Stimulated activated CD4-positive, alpha-beta T cell treated with anti-CD3 and anti-CD28 coated beads, Interleukin-4, amount 100 ng/mL, for 24 hours (primary cell): ENCODE measurements at regions not wholly inside any gene's neighbourhood (a gene's known extent, or its start where the extent isn't known, plus 50 kb on each side); places are given as distances from the start of the nearest gene placed in this dataset.

Source experiments
- DNase-seq: peaks from one replicate; pipeline ENCODE4 v3.0.0-alpha.2; 2020

DNA sequence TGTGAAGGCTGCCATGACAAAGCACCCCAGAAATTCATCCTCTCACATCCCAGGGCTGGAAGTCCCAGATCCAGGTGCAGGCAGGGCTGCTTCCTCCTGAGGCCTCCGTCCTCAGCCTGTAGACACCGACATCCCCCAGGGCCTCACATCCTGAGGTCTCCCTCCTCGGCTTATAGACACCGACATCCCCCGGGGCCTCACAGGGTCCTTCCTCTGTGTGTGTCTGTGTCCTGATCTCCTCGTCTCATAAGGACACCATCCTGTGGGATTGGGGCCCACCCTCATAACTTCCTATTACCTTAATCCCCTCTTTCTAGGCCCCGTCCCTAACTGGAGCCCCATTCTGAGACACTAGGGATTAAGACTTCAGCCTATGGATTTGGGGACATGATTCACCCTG is 92.0 kb upstream of the SNTG2 start:
- DNase-seq = no peak

DNA sequence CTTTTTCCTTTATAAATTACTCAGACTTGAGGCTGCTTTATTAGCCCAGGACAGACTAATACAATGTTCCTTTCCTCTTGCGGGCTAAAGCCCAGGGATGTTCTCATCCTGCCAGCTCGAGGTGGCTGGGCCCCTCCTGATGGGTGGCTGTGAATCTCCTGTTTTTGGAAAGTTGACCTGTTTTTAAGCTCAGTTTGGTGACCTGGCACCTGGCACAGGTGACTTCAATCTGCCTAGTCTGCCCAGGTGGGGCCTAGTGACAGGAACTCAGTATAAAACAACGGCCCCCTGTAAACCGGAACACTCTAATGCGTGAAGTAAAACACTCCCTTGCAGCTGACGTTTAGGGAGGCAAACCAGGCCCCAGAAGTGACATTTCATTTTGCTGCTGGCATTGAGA is 92.7 kb upstream of the SNTG2 start:
- no peak for DNase-seq

DNA sequence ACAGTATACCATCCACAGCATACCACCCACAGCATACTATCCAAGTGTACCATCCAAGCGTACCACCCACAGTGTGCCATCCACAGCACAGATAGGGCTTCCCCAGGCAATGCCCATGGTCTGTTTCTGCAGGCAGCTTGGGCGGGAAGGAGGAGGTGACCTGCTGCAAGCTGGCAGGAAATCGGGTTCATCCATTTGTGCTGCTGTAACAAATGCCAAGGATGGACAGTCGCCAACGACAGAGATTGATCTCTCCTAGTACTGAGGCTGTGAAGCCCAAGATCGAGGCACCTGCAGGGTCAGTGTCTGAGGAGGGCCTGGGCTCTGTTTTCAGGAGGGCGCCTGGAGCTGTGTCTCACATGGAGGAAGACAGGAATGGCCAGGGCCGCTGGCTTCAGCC is 93.6 kb upstream of the SNTG2 start:
- DNase-seq = no peak

DNA sequence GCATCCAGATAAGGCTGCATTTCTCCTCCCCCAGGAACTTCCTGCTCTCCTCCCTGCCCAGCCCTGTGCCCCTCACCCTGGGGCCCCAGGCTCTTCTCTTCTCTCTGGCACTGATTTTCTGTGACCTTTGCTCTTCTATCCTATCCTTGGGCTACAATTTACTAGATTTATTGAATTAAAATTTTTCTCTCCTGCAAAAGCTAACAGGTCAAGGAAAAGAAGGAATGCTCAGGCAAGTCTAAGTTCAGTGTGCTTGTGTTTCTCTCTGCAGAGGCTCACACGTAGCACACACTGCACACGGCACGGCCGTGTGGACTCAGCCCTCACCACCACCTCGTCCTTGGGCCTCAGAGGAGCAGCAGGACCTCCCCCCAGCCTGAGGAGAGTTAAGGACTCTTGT is 94.2 kb upstream of the SNTG2 start:
- no peak for DNase-seq

DNA sequence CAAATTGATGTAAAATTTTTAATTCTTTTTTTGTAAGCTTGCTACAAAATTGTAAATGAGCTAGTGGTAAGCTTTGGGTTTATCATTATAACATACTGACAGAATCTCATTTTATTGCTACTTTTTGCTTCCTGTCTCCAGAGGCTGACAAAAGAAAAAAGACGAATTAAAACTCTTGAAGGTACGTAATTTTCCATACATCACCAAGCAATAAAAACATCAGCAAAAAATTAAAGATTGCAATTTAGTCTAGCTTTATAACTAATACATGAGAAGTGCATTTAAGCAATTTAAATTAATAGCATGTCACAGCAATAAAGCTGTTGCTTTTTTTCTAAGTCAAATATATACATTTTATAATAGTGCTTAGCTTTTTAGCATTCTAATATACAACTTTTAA is 94.6 kb upstream of the SNTG2 start:
- DNase-seq = no peak

DNA sequence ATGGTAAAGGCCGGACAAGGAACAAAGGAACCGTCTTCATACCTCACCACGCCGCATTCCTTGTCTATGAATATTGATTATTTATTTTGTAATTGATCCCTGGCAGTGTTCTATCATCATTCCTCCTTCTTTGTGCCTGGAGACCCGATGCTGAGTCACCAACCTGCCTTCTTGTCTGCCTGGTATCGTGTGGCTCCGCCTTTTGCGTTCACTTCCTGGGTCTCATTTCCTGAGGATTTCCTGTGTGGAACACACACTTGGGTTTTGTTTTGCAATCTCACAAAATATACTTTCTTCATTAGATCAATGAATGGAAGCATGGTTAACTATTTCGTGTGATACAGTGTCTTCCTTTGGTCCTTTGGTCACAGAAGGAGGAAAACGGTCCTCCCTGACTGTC is 95.5 kb upstream of the SNTG2 start:
- no peak for DNase-seq

DNA sequence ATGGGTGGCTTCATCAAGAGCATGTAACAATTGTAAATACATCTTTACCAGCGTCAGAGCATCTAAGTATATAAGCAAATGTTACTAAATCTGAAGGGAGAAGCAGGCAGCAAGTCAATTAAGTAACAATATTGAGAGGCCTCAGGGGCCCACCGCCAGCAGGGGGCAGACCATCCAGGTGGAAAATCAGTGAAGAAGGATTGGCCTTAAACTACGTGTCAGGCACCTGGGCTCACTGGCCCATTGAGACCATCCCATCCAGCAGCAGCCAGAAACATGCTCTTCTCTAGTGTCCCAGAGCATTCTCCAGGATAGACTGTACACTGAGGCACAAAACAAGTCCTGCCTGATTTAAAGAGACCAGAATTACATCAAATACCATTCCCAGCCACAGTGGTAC is 96.2 kb upstream of the SNTG2 start:
- peak; percentile 12 for DNase-seq

DNA sequence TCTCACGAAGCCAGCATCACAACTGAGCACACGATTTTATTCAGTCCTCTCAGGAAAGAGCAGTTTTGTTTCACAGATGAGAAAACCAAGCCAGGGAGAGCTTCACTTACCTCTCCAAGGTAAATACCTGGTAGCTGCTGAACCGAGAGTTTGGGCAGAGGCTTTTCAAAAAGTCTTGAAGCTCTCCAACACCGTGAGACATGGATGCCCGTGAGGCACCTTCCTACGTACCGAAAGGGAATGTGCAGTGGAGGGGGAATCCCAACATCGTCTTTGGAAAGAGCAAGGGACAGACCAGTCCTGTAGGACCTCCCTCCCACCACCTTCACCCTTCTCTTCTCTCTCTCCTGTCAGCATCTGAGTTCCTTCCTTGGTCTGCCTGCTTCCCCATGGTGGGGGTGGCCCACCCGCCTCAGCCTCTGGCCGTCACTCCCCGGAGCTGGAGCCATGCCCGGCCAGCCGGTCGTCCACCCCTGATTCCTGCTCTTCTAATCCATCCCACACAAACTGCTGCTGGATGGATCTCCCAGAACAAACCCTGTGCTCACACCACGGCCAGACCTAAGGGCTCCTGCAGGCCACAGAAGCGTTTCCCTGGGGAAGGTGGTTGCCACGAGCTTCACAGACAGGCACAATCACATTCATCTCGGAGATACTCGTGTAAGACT is 97.3 kb upstream of the SNTG2 start:
- no peak for DNase-seq

DNA sequence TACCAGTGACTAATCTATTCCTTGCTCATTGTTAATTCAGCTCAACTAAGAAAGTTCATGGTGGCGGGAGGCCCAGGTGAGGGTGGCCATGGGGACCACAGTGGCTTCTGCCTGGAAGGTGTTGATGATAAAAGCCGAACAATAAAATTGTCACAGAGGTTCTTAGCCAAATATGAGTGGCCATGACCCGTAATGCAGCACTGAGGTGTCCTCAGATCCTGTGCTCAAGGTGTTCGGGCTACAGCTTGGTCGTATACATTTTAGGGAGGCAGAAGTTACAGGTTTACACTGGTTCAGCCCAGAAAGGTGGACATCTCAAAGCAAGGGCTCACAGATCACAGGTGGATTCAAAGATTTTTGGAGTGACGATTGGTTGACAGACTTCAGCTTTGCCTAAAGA is 98.5 kb upstream of the SNTG2 start:
- no peak for DNase-seq

DNA sequence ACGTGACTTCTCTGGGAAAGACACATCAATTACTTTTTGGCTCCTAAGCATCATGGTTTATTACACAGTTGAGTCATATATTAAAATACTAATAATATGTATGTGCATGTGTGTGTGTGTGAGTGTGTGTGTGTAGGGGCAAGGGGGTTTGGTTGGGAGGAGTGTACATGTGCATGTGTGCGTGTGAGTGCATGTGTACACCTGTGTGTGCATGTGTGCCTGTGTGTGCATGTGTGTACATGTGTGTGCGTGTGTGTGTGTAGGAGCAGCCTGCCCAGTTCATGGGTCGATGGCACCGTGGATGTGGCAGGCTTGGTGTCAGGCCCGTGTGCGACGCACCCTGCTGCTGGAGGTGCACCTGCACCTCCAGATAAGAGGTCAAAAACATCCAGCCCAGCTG is 99.0 kb upstream of the SNTG2 start:
- no peak for DNase-seq

DNA sequence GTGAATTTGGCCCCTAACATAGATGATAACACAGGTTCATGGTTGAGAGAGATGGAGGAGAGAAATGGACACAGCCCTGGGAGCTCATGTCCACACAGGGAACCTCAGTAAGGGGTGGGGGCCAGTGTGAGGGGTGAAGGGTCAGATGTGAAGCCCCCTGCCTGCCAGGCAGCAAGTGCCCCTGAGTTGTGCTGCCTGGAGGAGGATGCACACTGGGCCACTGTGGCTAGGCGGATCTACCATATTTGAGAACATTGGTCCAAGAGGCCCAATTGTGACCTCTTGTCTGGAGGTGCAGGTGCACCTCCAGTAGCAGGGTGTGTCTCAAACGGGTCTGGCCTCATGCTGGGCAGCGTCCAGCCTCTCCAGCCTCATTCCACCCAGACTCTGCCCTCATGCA is 99.6 kb upstream of the SNTG2 start:
- no peak for DNase-seq

DNA sequence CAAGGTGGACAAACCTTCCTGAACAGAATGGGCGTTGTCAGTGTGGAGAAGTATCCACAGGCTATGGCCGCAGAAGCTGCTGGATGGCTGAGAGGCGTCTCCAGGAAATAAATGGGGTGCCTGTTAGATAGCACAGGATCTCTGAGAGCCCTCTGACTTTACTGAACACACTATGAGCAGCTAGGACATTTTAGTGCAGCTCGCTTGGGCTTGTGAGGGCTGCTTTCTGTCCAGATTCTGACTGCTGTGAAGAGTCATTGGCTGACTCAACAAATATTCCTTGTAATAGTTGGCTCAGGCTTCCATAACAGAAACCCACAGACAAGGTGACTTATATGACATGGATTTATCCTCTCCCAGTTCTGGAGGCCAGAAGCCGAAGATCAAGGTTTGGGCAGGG is 100.2 kb upstream of the SNTG2 start:
- DNase-seq = no peak

DNA sequence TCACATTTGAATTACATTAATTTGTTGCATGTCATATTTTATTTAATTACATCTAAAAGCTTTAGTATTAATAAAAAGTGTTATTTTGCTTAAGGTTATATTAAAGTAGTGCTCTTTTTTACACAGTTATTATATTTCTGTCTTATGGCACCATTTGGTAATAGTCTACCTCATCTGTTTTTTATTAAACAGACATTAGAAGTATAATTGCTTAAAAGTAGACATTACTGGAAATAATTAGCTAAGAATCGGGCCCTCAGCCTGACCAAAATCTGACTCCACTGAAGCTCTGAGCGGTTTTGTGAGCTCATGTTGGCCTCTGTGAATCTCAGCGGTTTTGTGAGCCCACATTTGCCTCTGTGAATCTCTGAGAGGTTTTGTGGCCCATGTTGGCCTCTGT is 102.5 kb upstream of the SNTG2 start:
- DNase-seq = no peak

DNA sequence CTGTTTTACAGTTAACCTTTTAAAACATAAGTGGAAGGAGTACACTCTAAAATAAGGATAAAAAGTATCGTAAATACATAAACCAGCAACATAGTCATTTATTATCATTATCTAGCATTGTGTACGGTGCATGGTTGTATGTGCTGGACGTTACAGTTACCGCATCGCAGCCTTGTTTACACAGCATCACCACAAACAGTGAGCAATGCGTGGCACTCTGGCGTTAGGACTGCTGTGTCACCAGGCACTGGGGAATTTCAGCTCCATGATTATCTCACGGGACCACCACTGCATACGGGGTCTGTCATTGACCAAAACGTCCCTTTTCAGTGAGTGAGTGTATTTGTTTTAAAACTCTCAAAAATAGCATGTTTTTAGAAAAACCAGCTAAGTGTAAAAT is 103.0 kb upstream of the SNTG2 start:
- no peak for DNase-seq

DNA sequence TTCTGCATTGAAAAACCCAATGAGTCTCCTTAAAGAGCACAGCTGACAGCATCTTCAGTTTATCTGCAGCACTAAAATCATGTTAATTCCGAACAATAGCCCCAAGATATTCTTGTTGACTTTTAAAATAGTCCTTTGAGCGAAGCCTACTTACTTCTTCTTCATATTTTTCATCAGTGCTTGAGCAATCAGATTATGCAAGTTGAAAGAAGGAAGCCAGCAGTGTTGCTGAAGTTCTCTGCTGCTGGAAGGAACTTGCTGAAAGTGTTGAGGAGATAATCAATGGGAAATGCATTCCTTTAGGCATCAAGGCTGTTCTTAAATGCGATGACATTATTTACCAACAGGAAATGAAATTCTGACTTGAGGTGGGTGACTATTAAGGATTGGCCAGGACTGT is 105.9 kb upstream of the SNTG2 start:
- DNase-seq = no peak

DNA sequence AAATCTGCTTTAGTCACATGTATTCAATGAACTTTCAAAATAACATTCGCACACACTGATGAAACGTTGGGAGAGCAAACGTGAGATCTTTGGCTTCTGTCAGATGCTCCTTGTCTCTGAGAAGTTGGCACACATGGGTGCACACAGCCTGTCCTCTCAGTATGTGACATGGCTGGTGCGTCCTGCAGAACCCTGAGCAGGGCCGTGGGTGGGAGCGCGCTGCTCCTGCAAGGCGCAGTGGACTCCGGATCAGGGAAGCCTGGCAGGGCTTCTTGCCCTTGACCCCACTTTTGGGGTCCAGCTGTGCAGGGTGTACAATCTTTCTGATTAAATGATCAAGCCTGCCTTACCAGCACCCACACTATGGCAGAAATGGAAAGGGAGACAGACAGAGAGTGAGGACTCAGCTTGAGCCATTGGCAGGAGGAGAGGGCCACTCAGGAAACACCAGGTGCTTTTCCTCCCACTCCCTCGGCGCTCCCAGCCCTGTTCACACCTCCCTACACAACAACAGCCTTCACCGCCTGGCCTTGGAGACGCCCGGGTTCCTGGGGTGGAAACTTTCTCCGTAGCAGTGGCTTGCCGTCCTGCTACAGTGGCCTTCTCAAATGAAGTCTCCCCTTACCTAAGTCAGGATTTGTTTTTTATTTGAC is 108.4 kb upstream of the SNTG2 start:
- no peak for DNase-seq

DNA sequence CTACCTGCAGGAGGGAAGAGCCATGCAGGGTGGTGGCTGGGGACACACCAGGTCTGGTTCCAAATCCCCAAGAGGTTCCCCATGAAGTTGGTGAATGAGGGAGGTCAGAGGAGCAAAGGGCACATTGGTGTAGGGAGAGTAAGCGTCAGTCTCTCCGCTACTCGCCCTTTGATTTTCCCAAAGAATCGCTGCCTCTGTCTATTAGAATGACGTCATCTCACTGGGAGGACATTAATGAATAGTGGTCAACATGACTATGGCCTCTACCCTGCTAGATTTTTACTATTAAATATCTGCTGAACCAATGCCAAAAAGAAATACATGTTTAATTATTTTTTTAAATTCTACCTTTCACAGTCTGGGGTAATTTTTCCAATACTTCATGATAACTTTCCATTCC is 109.6 kb upstream of the SNTG2 start:
- no peak for DNase-seq

DNA sequence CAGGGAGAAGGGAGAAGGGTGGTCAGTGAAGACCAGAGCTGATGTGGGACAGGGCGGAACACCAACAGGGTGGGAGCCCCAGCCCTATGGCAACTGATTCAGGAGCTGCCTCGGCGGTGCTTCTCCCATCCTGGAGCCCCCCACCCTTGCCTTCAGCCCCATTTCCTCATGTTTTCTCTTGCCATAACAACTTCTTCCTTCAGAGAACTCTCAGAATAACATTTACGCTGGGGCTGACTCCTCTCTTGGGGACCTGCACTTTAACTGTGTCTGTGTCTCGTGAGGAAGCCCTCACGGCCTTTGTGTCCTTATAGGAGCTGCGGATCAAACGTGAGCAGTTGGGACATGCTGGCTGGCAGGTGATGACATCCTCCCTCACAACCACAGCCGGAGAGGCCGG is 116.4 kb upstream of the SNTG2 start:
- no peak for DNase-seq

DNA sequence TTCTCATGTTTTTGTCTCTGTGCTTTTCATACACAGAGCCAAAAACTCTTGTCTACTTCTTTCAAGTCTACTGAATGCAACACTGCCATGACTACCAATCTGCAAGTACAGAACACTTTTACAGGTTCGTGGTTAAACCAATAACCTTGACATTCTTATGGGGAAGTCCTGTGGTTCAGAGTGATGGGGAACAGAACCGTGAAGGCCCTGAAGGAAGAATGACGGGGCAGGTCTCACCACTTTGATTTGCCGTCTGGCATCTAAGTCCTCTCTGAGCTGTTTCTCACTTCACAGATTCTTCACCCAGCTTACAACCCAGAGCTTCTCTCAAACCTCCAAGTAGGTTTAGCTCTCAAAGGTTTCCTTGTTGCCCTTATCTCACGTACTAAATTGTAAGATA is 117.5 kb upstream of the SNTG2 start:
- no peak for DNase-seq

DNA sequence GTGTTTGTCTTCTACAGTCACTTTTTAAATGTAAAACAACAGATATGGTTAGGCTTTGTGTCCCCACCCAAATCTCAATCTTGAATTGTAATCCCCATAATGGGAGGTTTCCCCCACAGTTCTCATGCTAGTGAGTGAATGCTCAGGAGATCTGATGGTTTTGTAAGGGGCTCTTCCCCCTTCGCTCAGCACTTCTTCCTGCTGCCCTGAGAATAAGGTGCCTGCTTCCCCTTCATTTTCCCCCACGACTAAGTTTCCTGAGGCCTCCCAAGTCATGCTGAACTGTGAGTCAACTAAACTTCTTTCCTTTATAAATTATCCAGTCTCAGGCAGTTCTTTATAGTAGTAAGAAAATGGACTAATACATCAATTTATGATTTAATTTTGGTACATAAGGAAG is 118.0 kb upstream of the SNTG2 start:
- DNase-seq = no peak

DNA sequence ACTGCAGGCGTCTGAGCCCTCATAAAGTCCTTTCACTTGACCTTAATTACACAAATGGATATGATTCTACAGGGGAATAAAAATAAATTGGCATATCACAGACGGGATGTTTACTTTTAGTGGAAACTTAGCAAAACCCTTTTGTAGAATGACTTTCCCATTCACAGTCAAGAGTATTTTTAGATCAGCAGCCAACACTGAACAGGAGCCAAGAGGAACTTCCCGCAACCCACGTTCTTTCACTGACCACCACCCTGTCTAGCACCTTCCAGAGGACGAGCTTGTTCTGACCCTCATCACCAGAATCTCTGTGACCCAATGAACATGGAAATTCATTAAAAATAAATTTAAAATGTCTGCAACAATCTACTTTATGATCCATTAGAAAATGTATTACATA is 119.0 kb upstream of the SNTG2 start:
- no peak for DNase-seq

DNA sequence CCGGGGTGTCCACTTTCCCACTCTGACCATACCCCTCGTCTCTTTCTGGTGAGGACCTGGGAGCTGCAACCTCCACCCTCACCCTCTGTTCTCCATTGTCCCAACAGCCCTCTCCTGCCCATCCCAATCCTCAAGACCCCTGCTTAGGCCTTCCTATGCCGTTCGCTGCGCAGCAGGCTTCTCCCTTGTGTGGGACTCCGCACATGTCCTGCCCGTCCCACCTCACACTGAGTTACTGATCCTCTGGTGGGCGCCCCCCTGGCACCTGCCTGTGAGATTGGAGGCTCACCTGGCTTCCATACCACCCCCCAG is 119.5 kb upstream of the SNTG2 start:
- DNase-seq = no peak

DNA sequence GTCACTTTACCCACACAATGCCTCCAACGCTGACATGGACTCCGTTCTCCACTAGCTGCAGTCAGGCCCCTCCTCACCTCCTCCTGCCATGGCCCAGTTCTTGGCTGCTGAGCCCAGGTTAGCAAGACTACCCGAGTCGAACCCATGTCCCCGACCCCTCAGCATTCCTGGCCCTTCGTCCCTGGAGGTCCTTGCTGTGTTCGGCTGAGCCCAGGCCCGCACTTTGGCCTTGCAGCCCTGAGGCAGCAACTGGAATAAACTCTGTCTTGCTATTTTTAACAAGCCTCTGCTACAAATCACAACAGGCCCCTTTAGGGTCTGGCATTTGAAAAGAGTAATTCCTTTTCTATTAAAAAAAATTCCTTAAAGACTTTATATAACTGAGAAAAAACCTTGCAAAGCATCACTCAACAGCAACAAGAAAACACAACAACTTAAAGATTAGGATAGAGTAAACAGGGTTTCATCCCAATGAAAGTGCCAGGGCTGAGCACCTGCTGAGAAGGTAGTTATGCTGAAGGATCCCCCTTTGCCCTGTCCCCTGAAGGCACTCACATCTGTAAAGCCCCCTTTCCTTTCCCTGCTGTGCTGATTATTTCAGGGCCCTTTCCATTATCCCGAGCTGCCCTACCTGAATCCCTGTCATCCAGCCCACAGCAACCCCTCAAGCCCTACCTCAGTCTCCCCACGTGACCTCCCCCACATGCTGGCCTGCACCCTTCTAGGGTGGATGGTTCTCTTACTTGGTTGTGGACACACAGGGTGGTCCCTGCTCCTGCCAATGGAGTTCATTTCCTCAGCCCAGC is 120.0 kb upstream of the SNTG2 start:
- DNase-seq = no peak

DNA sequence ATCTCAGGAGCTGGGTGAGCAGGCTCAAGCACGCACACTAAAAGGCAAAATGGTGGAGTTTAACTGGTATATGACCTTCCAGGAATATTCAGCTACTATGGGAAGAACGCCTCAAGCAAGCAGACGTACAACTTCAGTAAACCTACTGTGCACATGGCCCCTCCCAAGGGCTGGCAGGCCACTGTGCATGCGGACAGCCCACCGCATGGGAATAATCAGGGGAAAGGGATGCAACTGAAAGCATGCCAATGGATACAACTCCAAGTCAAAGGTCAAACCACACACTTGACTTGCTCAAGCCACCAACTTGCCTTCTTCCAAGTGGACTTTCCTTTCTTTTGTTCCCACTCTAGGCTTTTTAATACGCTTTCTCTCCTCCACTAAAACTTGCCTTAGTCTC is 121.6 kb upstream of the SNTG2 start:
- DNase-seq = no peak

DNA sequence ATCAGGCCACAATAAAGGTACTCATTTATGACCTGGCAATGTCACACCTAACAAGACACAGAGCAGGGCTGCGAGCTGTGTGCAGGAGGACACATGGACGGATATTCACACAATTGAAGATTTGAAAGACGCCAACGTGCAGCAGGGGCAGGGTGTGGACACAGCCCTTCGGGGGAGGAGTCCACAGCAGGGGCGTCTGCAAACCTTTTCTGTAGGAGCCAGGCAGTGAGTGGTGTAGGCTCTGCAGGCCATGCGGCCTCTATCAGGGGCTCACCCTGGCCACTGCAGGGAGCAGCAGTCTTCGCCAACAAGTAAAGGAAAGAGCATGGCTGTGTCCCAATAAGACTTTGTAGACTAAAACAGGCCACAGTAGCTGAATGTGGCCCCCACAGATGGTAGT is 125.7 kb upstream of the SNTG2 start:
- DNase-seq = no peak
